ENCODE measurements at regions not wholly inside any gene's neighbourhood (a gene's known extent, or its start where the extent isn't known, plus 50 kb on each side); places are given as distances from the start of the nearest gene placed in this dataset.

- H3K36me3 ChIP-seq (ENCODE audit: control insufficient read depth in 3 of 3, insufficient read depth in 3 of 3, low read length in 3 of 3) = no peaks in the 10 kb centered on the region
- H3K4me1 ChIP-seq (ENCODE audit: control insufficient read depth in 3 of 3, insufficient read depth in 3 of 3, low read length in 3 of 3) = no peaks in the 10 kb centered on the region
- H3K9me3 ChIP-seq (ENCODE audit: control insufficient read depth in 3 of 3, low read length in 3 of 3) = no peaks in the 10 kb centered on the region
- no peak overlapping the region for H3K9ac ChIP-seq (ENCODE audit: low read depth in 1 of 3, low read length in 3 of 3)
- no peak overlapping the region for H3K27ac ChIP-seq (ENCODE audit: low read depth, low read length)
- no peaks in the 10 kb centered on the region for H3K27me3 ChIP-seq (ENCODE audit: control insufficient read depth in 3 of 3, insufficient read depth in 3 of 3, low read length in 3 of 3)
- H3K4me3 ChIP-seq (ENCODE audit: low read length in 3 of 3) = no peak overlapping the region
Measured at GRCh38 chrX:39710776-39711175, 387.0 kb downstream of the BCOR start.

- H3K27ac ChIP-seq (ENCODE audit: low read depth, low read length) = no peak overlapping the region
- no peaks in the 10 kb centered on the region for H3K36me3 ChIP-seq (ENCODE audit: control insufficient read depth in 3 of 3, insufficient read depth in 3 of 3, low read length in 3 of 3)
- no peak overlapping the region for H3K9ac ChIP-seq (ENCODE audit: low read depth in 1 of 3, low read length in 3 of 3)
Measured at GRCh38 chrX:39714471-39714870, 383.3 kb downstream of the BCOR start.

GRCh38 chrX:39716401-39716800, 381.4 kb downstream of the BCOR start:
- H3K36me3 ChIP-seq (ENCODE audit: control insufficient read depth in 3 of 3, insufficient read depth in 3 of 3, low read length in 3 of 3) = no peaks in the 10 kb centered on the region
- H3K4me3 ChIP-seq (ENCODE audit: low read length in 3 of 3) = no peak overlapping the region
- H3K9ac ChIP-seq (ENCODE audit: low read depth in 1 of 3, low read length in 3 of 3) = no peak overlapping the region
- H3K9me3 ChIP-seq (ENCODE audit: control insufficient read depth in 3 of 3, low read length in 3 of 3) = no peaks in the 10 kb centered on the region
- H3K4me1 ChIP-seq (ENCODE audit: control insufficient read depth in 3 of 3, insufficient read depth in 3 of 3, low read length in 3 of 3) = no peaks in the 10 kb centered on the region
- no peak overlapping the region for H3K27ac ChIP-seq (ENCODE audit: low read depth, low read length)
- H3K27me3 ChIP-seq (ENCODE audit: control insufficient read depth in 3 of 3, insufficient read depth in 3 of 3, low read length in 3 of 3) = no peaks in the 10 kb centered on the region

More at GRCh38 chrX:39714471-39714870, 383.3 kb downstream of the BCOR start:
- Histone ChIP-seq H3K27me3 (ENCODE audit: control insufficient read depth in 3 of 3, insufficient read depth in 3 of 3, low read length in 3 of 3) (no peaks in the 10 kb centered on the region), H3K9me3 (ENCODE audit: control insufficient read depth in 3 of 3, low read length in 3 of 3) (no peaks in the 10 kb centered on the region), H3K4me1 (ENCODE audit: control insufficient read depth in 3 of 3, insufficient read depth in 3 of 3, low read length in 3 of 3) (no peaks in the 10 kb centered on the region), H3K4me3 (ENCODE audit: low read length in 3 of 3) (no peak overlapping the region)

- H3K9ac ChIP-seq (ENCODE audit: low read depth in 1 of 3, low read length in 3 of 3) = no peak overlapping the region
- no peaks in the 10 kb centered on the region for H3K9me3 ChIP-seq (ENCODE audit: control insufficient read depth in 3 of 3, low read length in 3 of 3)
- H3K27me3 ChIP-seq (ENCODE audit: control insufficient read depth in 3 of 3, insufficient read depth in 3 of 3, low read length in 3 of 3) = peaks cover 0 to 5% (median 0%) of the 10 kb centered on the region in 3 donors
- no peaks in the 10 kb centered on the region for H3K36me3 ChIP-seq (ENCODE audit: control insufficient read depth in 3 of 3, insufficient read depth in 3 of 3, low read length in 3 of 3)
- H3K4me3 ChIP-seq (ENCODE audit: low read length in 3 of 3) = no peak overlapping the region
- no peak overlapping the region for H3K27ac ChIP-seq (ENCODE audit: low read depth, low read length)
- peaks cover 0 to 5% (median 4%) of the 10 kb centered on the region in 3 donors for H3K4me1 ChIP-seq (ENCODE audit: control insufficient read depth in 3 of 3, insufficient read depth in 3 of 3, low read length in 3 of 3)
Measured at GRCh38 chrX:39716802-39717540, 380.8 kb downstream of the BCOR start.

GRCh38 chrX:39718981-39719380, 378.8 kb downstream of the BCOR start:
- no peak overlapping the region for H3K4me3 ChIP-seq (ENCODE audit: low read length in 3 of 3)
- no peaks in the 10 kb centered on the region for H3K9me3 ChIP-seq (ENCODE audit: control insufficient read depth in 3 of 3, low read length in 3 of 3)
- H3K4me1 ChIP-seq (ENCODE audit: control insufficient read depth in 3 of 3, insufficient read depth in 3 of 3, low read length in 3 of 3) = peaks cover 0 to 5% (median 4%) of the 10 kb centered on the region in 3 donors
- peaks cover 0 to 10% (median 0%) of the 10 kb centered on the region in 3 donors for H3K27me3 ChIP-seq (ENCODE audit: control insufficient read depth in 3 of 3, insufficient read depth in 3 of 3, low read length in 3 of 3)
- no peak overlapping the region for H3K27ac ChIP-seq (ENCODE audit: low read depth, low read length)
- H3K9ac ChIP-seq (ENCODE audit: low read depth in 1 of 3, low read length in 3 of 3) = no peak overlapping the region
- H3K36me3 ChIP-seq (ENCODE audit: control insufficient read depth in 3 of 3, insufficient read depth in 3 of 3, low read length in 3 of 3) = no peaks in the 10 kb centered on the region

GRCh38 chrX:39720945-39721344, 376.8 kb downstream of the BCOR start:
- Histone ChIP-seq H3K4me3 (ENCODE audit: low read length in 3 of 3) (no peak overlapping the region), H3K9ac (ENCODE audit: low read depth in 1 of 3, low read length in 3 of 3) (no peak overlapping the region), H3K4me1 (ENCODE audit: control insufficient read depth in 3 of 3, insufficient read depth in 3 of 3, low read length in 3 of 3) (peaks cover 0 to 5% (median 5%) of the 10 kb centered on the region in 3 donors), H3K27ac (ENCODE audit: low read depth, low read length) (no peak overlapping the region), H3K9me3 (ENCODE audit: control insufficient read depth in 3 of 3, low read length in 3 of 3) (no peaks in the 10 kb centered on the region), H3K27me3 (ENCODE audit: control insufficient read depth in 3 of 3, insufficient read depth in 3 of 3, low read length in 3 of 3) (peaks cover 0 to 14% (median 0%) of the 10 kb centered on the region in 3 donors), H3K36me3 (ENCODE audit: control insufficient read depth in 3 of 3, insufficient read depth in 3 of 3, low read length in 3 of 3) (no peaks in the 10 kb centered on the region)

DNA sequence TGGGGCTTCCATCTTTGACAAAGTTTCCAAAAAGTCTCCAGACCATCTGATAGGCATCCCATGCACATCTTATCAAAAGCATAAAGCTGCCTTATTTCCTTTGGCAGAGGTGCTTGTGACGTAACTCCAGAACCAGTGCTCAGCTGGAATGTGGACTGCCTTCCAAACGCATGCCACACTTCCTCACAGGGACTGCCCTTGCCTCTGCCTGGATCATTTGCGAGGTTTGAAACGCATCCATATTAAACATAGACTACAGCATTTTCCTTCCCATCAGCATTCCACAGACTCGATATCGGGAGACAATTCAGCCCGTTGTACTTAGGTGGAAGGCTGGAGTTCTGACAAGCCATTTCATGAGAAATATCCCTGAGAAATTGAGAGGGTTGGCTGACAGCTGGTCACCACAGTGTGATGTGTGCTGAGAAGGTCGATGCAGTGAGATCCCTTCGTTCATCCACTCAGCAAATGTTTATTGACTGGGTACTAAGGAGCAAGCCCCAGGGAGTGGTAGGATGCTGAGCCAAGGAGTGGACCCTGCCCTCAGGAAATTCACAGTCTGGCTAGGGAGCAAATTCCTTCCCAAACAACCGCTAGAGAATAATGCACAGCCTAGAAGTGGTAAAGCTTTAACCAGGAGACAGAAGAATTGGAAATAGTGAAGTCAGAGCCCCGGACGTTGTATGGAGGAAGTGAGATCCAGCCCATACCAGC, 376.0 kb downstream of the BCOR start:
- Histone ChIP-seq H3K27me3 (ENCODE audit: control insufficient read depth in 3 of 3, insufficient read depth in 3 of 3, low read length in 3 of 3) (peaks cover 0 to 14% (median 0%) of the 10 kb centered on the region in 3 donors), H3K36me3 (ENCODE audit: control insufficient read depth in 3 of 3, insufficient read depth in 3 of 3, low read length in 3 of 3) (no peaks in the 10 kb centered on the region), H3K9ac (ENCODE audit: low read depth in 1 of 3, low read length in 3 of 3) (no peak overlapping the region), H3K27ac (ENCODE audit: low read depth, low read length) (no peak overlapping the region), H3K4me1 (ENCODE audit: control insufficient read depth in 3 of 3, insufficient read depth in 3 of 3, low read length in 3 of 3) (peaks cover 0 to 7% (median 5%) of the 10 kb centered on the region in 3 donors), H3K9me3 (ENCODE audit: control insufficient read depth in 3 of 3, low read length in 3 of 3) (no peaks in the 10 kb centered on the region), H3K4me3 (ENCODE audit: low read length in 3 of 3) (no peak overlapping the region)

- peaks cover 0 to 11% (median 5%) of the 10 kb centered on the region in 3 donors for H3K4me1 ChIP-seq (ENCODE audit: control insufficient read depth in 3 of 3, insufficient read depth in 3 of 3, low read length in 3 of 3)
- no peak overlapping the region for H3K27ac ChIP-seq (ENCODE audit: low read depth, low read length)
- H3K9ac ChIP-seq (ENCODE audit: low read depth in 1 of 3, low read length in 3 of 3) = no peak overlapping the region
- H3K9me3 ChIP-seq (ENCODE audit: control insufficient read depth in 3 of 3, low read length in 3 of 3) = no peaks in the 10 kb centered on the region
- H3K36me3 ChIP-seq (ENCODE audit: control insufficient read depth in 3 of 3, insufficient read depth in 3 of 3, low read length in 3 of 3) = no peaks in the 10 kb centered on the region
- H3K27me3 ChIP-seq (ENCODE audit: control insufficient read depth in 3 of 3, insufficient read depth in 3 of 3, low read length in 3 of 3) = peaks cover 0 to 22% (median 0%) of the 10 kb centered on the region in 3 donors
- no peak overlapping the region for H3K4me3 ChIP-seq (ENCODE audit: low read length in 3 of 3)
Measured at GRCh38 chrX:39724544-39724943, 373.2 kb downstream of the BCOR start.

GRCh38 chrX:39725114-39725513, 372.6 kb downstream of the BCOR start:
- H3K36me3 ChIP-seq (ENCODE audit: control insufficient read depth in 3 of 3, insufficient read depth in 3 of 3, low read length in 3 of 3) = no peaks in the 10 kb centered on the region
- H3K4me1 ChIP-seq (ENCODE audit: control insufficient read depth in 3 of 3, insufficient read depth in 3 of 3, low read length in 3 of 3) = peaks cover 0 to 11% (median 5%) of the 10 kb centered on the region in 3 donors
- H3K27me3 ChIP-seq (ENCODE audit: control insufficient read depth in 3 of 3, insufficient read depth in 3 of 3, low read length in 3 of 3) = peaks cover 0 to 22% (median 0%) of the 10 kb centered on the region in 3 donors
- H3K9me3 ChIP-seq (ENCODE audit: control insufficient read depth in 3 of 3, low read length in 3 of 3) = no peaks in the 10 kb centered on the region
- H3K27ac ChIP-seq (ENCODE audit: low read depth, low read length) = no peak overlapping the region
- H3K4me3 ChIP-seq (ENCODE audit: low read length in 3 of 3) = no peak overlapping the region
- no peak overlapping the region for H3K9ac ChIP-seq (ENCODE audit: low read depth in 1 of 3, low read length in 3 of 3)

Measured in skeletal muscle tissue (tissue), 3 donors.